Anterior cingulate cortex (tissue), 58 donors: ENCODE measurements at regions not wholly inside any gene's neighbourhood (a gene's known extent, or its start where the extent isn't known, plus 50 kb on each side); places are given as distances from the start of the nearest gene placed in this dataset.
A peak's percentile ranks its signal among the peaks of the same experiment; 100 is the strongest.

Source experiments
- DNase-seq, 58 donors: peaks; one replicate each; lab custom pipeline; 2025; lab: John Stamatoyannopoulos, UW

DNA sequence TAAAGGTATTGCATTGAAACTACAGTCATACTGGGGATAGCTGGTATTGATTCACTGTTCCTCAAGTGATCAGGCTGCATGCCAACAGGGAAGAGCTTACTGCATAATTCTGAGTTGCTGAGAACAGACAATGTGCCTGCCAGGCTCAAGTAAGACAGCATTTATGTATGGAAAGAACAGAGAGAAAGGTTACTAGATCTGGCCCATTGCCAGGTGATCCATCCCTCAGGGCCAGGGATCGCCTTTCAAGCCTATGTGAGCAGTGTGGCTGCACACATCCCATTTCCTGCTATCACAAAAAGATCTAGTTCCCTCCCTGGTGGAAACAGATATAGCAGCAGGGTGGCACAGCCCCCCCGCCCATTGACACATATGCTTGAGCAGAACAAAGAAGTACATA, 254.0 kb downstream of the TMA16 start:
- DNase-seq = peak in 1 of 58 donors; percentile 25

DNA sequence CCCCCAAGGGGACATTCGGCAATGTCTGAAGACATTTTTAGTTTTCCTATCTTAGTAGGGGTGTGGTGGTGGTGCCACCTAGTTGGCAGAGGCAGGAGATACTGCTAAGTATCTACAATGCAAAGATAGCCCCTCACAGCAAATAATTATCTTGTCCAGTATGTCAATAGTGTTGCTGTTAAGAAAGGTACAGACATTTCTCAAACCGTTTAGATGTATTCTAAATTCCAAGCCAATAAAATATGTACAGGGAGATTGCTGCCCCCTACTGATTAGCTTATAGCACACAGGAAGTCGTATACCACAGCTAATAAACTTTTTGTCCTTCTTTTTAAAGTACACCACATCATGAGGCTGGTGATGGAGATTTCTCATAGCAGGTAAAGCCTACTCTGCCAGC, 260.5 kb downstream of the TMA16 start:
- no peak for DNase-seq

DNA sequence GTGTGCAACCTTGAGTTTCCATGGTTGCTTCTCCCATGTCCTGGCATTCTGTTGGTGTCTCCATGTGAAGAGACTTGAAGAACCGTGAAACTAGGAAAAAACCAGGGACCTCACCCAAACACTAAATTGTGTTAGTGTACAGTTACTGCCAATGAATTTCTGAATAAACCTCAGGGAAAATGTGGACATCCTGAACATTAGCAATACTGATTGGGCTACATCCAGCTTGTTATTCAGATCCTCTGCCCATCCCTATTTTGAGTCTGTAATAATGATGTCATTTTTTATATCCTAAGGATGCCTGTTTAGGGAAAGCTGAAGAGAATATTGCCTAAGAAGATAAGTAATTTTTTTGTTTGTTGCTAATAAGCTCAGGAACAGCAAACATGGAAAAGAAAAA, 262.7 kb downstream of the TMA16 start:
- no peak for DNase-seq

DNA sequence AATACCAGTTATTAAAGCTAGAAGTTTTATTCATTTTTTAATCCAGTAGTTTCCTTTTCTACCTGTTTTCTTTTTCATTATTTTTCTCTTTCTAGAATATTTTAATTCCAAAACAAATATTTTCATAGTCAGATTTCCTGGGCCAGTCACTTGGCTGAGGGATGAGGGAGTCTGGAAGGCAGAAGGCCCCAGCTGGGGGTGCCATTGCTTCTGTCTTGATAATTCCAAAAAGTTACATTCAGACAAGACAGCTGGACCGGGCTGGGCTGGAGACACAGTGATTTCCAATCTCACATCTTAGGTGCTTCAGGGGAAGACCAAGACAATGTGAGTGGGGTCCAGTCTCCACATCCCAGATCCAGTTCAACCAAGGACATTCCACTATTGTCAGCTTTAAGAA, 263.5 kb downstream of the TMA16 start:
- peak in 1 of 58 donors; percentile 12 for DNase-seq

DNA sequence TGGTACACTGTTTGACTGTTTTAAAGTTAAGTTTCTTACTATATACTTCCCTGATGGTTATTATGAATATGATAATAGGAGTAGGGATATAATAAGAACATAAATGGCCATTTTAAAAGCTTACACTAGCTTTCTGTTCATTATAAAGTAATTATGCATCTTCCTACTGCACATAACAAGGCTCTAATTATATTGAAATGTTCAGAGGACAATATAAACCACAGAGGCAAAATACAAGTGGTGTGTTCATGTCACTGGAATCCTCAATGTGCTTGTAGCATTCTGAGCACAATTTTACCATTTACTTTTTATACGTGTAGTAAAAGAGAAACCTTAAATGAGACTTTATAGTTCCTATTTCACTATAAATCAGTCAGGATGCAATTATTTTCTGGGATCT, 268.3 kb downstream of the TMA16 start:
- DNase-seq = peak in 1 of 58 donors; percentile 18

DNA sequence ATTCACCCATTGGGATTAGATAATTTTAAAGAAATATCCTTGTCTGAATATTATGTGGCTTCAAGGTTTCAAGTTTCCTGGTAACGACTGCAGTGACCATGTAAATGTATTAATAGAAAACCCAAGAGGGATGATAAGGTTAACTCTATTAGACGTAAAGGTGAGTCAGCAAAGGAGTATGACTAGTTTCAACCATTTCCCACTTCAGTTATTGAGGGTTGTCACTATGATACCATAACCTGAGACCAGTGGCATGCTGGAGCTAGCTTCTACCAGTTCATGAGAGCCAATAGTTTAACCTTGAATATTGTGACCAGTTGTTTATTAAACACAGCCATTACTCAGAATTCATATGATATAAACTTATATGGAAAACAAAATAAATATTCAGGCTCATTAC, 270.1 kb downstream of the TMA16 start:
- DNase-seq = no peak

DNA sequence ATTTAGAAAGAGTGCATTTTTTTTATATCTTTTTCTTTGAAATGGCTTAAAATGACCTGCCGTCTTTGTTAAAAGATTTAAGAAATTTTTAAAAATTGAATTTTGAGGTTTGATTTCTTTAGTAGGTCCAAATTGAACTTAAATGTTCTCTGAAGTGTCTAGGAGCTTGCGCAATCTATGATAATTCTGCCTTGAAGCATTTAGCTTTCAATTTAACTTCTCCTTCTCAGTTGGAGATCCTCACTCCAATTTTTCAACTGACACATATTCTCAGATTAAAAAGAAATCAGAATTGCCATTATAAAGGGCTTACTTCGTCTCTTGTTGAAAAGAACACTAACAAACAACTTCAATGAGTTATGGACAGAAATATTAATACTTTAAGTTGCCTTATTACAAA, 273.5 kb downstream of the TMA16 start:
- no peak for DNase-seq

DNA sequence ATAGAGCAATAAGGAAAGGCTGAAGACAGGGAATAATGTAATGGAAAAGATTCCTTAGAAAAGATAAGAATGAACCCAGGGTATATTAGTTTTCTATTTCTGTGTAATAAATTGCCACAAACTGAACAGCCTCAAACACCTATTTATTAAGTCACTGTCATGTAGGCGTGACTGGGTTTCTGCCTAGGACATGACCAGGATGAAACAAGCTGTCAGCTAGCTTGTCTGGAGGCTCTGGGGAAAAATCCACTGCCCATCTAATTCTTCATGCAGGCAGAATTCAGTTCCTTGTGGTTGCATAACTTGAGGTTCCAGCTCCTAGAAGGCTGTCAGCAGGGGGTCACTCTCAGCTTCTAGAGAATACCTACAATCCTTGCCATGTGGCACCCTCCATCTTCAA, 277.7 kb downstream of the TMA16 start:
- DNase-seq = no peak

DNA sequence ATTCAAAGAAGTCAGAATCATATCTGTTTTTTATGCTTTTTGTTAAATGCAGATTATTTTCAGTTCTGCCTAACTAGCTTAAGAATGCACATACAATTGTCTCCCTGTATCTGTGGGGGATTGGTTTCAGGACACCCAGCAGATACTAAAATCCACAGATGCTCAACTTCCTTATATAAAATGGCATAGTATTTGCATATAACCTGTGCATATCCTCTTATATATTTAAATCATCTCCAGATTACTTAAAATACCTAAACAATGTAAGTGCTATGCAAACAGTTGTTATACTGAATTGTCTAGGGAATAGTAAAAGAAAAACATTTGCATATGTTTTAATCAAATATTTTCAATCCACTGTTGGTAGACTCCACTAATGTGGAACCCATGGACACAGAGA, 279.4 kb downstream of the TMA16 start:
- DNase-seq = no peak

DNA sequence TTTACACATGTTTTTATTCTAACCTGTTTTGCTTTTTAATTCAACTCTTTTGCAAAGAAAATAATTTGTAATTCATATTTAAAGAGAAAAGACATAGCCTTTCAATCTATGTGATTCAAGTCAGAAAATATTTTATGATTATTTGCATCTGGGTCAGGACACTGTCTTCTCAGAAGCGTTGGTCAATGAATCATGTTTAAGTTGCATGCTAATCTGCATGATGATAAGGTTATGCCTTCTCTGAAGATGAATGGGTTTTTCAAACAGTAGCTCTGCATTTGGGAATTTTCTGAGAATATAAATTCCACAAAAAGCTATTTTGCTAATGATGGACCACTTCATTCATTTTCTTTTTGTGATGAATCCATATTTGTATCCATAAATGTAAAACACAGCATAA, 282.5 kb downstream of the TMA16 start:
- no peak for DNase-seq

DNA sequence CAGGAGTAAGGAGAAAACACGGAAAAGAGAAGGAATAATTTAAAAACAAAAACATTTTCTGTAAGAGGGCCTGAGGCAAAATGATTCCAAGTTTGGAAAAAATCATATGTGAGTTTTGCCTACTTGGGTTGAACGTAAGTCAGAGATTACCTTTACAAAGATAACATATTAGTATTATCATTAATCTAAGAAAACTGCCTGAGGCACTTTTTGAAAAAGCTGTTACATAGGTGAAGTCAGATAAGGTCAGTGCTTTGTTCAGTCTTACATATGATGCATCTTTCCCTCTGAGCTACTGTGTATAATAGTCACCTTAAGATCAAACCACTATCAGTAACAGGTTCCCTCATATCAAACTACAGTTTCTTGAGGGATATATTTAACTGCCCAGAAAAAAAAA, 287.2 kb downstream of the TMA16 start:
- DNase-seq = no peak

DNA sequence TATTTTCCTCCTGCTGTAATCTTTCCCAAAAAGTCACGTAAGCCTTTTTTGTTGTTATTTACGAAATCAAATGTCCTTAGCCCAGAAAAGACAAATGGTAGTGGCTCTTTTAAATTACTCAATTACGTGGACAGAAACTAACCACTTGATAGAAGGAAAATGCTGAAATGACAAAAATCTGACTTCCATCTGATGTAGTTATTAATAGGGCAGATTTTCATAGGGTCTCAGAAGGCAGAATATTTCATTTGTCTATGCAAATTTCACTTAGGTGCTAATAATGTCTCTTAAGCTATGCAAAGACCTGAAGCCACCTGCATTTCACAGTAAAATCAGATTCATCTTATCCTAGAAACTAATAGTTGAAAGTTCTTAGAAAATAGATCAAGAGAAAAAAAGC, 295.7 kb downstream of the TMA16 start:
- DNase-seq = no peak

DNA sequence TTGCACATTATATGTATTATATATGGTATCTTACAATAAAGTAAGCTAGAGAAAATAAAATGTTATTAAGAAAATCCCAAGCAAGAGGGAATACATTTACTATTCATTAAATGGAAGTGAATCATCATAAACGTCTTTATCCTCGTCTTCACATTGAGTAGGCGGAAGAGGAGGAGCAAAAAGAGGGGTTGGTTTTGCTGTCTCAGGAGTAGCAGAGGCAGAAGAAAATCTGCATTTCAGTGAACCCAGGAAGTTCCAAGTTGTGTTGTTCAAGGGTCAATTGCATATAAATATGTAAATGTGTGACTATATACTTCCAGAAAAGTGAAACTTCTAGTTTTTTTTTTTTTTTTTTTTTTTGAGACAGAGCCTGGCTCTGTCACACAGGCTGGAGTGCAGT, 301.4 kb downstream of the TMA16 start:
- no peak for DNase-seq

DNA sequence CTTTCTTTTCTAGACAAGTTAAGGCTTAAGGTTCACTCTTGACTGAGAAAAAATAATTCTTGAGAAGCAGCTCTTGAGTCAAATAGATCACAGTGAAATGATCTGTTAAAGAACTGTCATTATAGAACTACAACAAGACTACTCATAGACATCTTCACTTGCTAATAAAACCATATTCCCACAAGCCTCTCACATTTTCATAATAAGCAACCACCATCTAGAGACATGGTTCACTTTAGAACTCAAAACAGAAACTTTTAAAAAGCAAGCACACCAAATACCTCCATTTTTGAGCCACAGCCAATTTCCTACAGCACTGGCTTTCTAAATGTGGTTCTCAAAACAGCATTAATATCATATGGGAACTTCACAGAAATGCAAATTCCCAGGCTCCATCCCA, 309.5 kb downstream of the TMA16 start:
- DNase-seq = no peak

DNA sequence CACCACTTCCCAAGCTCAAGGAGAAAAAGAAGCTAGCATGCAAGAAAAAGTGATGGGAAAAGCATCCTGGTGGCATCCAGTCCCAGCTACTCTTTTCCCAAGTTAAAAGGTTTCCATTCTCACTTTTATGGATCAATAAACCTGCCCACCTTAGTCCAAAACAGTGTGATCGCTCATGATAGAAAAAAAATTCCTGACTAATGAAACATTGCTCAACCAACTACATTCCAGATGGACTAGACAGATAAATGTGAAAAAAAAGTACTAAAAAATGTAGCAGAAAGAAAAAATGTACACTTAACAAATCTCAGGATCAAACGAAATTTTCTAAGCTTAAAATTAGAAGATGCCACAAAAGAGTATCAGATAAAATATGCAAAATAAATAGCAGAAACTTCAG, 312.2 kb downstream of the TMA16 start:
- DNase-seq = no peak

DNA sequence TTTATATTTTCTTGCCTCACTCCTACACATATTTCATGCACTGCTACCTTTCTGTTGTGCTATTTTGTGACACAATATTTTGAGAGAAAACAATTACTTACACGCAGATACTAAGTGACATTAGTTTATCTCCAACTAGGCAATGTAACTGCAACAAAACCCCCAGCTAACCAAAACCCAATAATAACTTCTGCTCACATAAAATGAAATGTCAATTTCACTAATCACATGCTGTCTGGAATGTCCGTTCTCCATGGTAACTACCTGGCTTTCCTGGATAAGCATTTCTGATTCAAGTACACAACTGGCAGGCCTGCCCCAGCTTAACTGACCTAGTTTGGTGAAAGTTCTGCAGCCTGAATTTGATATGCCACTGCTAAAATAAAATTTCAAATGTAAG, 313.5 kb downstream of the TMA16 start:
- DNase-seq = no peak

DNA sequence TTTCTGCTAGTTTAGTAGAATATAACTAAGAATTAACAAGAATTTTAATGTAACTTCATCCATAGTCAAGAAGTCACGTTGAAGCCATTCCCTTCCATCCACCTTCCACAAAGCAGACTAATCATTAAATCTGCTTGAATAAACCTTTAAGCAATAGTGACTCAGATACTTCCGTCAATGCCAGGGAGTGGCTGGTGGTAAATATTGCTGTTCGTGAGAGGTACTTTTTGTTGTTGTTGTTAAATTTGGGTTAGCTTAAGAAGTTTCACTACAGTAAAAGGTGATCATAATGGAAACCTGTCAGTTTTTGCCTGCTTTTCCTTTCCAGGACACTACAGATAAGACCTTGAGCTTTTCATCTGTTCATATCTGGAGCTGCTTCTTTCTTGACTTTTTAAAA, 316.3 kb downstream of the TMA16 start:
- no peak for DNase-seq

DNA sequence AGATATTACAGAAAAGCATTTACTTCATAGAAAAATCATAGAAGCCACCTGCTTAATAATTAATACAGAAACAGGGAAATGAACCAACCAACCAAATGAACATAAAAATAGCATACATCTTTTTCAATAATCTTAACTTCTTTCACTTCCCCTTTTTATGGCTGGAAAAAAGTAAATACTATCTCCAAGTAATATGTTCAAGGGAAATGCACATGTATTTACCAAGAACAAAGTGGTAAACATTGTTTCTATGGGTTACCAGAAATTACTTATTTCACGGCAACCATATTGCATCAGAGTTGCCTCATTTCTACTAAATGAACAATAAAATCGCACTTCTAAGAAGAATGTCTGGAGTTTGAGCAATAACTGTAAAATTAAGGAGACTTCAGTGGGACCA, 321.3 kb downstream of the TMA16 start:
- DNase-seq = no peak

DNA sequence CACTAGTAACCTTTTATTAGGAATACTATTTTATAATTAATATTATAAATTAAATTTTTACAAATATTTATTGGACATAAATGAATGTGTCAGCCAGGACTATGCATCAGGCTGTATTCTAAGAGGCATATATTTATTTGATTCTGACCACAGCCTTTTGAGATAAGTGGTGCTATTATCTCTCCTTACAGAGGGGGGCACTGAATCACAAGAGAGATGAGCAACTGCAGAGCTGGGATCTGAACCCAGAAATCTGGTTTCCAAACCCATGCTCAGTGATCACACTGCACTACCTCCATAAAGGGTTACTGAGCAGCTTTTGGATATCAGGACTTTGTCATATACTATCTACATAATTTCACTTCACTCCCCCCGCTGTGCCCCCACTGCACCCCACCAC, 322.0 kb downstream of the TMA16 start:
- no peak for DNase-seq

DNA sequence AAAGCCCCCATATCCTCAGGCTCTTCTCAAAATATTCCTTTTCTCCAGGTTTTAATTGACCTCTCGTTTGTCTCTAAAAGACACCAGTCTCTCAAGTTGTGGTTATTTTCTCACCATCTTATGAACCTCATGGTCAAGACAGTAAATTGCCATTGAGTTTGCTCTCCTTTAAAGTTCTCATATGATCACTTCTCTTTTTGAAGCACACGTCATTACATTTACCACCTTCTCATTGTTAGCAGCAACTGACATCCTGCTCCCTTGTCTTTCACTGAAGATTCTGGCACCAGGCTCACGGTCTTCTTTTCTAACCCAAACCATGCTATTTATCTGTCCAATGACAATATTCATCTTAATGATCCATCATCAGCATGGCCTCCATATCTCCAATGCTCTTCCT, 324.2 kb downstream of the TMA16 start:
- DNase-seq = no peak

DNA sequence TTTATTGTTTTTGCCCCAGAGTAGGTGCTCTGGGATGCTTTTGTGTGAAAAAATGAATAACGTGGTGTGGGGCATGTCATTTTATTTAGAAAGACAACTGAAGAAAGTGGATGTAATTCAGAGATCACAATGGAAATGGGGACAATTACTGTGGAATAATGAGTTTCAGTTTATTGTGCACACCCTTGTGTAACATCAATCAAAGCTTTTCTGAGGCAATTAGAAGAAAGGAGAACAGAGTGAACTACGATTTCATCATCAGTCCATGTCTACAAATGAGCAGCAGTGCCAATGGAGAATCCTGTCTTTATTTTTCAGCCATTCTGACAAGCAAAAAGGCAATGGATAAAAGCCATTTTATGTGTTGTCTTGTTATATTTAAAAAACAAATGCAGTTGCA, 339.2 kb downstream of the TMA16 start:
- DNase-seq = no peak

DNA sequence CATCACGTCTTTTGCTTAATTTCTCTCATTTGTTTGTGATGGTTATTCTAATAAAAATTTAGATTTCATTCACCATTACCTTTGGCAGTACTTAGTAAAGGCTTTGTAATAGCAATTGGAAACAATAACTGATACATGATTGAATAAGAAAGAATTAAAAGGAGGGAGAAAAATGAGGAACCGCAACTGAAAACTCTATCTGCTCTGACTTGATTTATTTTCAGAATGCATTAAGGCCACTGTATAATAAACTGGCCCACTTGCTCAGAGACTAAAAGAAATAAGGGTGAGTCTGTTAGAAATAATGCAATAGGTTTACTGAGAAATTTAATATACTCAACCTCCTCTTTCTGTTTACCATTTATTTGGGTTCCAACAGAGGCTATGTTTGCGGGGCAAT, 351.5 kb downstream of the TMA16 start:
- no peak for DNase-seq

DNA sequence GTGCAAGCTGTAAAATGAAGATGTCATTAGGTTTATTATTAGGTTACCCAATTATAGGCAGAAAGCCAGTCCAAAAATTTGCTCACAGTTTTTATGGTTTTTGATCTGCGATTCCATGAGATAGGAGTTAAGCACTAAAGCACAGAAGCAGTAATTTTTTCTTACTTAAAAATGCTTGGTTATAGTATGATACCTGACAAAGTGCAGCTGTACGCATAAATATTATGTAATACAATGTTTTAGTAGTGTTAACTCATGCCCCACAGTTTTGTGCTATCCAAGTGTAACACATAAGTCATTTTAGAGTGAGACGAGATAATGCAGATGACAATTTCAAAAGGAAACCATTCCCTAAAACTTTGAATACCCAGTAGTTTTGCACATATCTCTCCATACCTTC, 357.8 kb downstream of the TMA16 start:
- no peak for DNase-seq

DNA sequence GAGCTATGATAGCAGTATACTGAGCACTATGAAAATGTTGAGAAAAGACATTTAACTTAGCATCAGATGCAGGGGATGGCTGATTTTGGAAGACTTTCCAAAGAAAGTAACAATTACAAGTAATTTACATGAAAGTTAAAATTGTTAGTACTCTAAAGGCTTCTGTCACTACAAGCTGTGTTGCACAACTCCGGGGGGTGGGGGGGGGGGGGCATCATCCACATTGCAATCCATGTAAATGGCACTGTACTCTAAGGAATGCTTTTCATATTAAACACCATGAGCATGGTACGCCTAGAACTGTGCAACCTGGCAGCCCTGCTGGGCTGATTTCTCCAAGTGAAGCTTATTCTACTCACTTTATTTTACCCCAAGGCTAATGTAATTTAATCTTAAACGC, 363.4 kb downstream of the TMA16 start:
- DNase-seq = no peak
